Activated CD4-positive, CD25-positive, alpha-beta regulatory T cell treated with anti-CD3 and anti-CD28 coated beads, Interleukin-2, amount 50 U/mL, for 16 hours (primary cell): ENCODE measurements at regions not wholly inside any gene's neighbourhood (a gene's known extent, or its start where the extent isn't known, plus 50 kb on each side); places are given as distances from the start of the nearest gene placed in this dataset.
A peak's percentile ranks its signal among the peaks of the same experiment; 100 is the strongest.

Experiments used
- DNase-seq: peaks from one replicate; pipeline ENCODE4 v3.0.0-alpha.2; 2020; ENCODE audit warnings: low read depth, low spot score

DNA sequence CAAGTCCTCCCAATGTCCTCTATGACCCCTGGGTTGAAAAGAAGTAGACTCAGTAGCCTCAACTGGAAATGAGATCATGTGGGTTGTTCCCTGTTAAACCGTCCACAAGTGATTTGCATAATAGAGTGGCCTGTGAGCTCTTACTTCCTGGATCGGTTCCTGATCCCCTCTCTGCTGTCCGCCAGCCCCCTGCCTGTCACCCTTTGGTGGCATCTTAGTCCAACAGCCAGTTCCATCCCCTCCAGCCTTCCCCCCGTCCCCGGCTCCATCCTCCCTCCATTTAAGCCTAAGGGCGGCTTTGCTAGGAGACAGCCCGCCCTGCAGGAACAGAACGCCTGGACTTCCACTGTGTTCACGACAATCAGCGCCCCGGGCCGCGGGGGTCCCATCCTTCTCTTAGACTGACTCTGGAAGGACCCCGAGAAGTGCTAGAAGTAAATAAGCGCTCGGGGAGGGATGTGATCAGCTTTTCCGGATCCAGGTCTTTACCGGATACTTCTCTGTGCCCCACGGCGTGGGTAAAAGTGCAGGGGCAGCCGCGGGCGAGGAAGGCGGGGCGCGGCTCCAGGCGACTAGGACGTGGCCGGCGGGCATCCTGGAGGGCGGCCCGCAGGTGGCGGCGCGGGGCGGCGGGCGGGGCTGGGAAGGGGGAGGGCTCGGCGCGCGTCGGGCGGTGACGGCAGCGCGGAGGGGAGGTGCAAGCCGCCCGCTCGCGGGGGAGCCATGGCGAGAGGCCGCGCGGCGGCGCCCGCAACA lies 51.2 kb upstream of the ULK4 start:
- DNase-seq: peak; percentile 30

DNA sequence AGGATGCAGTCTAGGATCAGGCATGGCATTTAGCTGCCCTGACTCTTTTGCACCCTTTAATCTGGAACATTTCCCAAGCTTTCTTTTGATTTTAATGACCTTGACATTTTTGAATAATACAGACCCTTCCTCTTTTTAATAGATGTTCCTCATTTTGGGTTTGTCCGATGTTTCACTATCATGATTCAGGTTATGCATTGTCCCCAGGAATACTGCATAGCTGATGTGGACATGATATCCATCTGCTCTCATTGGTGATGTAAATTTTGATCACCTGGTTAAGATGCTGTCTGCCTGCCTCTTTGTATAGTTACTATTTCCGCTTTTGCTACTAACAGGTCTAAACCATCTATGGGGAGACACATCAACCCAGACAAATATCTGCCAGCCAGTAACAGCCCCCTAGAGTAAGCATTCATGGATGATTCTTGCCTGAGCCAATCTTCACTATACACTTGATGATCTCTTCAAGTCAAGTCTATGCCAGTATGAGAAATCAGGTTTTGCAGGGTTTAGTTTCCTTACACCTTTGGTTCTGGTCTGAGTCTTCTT lies 50.6 kb upstream of the ULK4 start:
- DNase-seq: no peak
